ENCODE measurements at regions not wholly inside any gene's neighbourhood (a gene's known extent, or its start where the extent isn't known, plus 50 kb on each side); places are given as distances from the start of the nearest gene placed in this dataset.

DNA sequence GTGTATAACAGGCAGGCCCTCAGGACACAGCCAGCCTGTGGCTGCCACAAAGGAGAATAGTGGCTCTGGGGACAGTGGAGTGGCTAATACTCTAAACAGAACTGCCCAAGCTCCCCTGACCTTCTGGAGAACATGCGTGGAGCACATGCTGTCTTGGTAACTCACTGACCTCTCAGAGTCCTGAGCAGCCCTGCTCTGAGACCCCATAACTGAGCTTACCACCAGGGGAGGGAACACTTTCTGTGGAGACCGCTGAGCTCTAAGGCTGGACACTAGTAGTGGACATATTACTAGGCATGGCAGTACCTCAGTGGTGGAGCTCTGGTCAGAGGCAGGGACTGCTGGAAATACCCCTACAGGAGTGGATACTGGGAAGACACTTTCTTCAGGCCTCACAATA is 60.2 kb upstream of the SPTLC1 start:
- Histone ChIP-seq H3K9ac (ENCODE audit: low read depth in 2 of 2, low read length in 2 of 2) (no peak overlapping the region), H3K9me3 (no peaks in the 10 kb centered on the region), H3K27me3 (no peaks in the 10 kb centered on the region), H3K4me3 (no peak overlapping the region), H3K27ac (no peak overlapping the region), H3K4me1 (no peaks in the 10 kb centered on the region), H3K36me3 (no peaks in the 10 kb centered on the region)
- TF ChIP-seq, protein P1, sequence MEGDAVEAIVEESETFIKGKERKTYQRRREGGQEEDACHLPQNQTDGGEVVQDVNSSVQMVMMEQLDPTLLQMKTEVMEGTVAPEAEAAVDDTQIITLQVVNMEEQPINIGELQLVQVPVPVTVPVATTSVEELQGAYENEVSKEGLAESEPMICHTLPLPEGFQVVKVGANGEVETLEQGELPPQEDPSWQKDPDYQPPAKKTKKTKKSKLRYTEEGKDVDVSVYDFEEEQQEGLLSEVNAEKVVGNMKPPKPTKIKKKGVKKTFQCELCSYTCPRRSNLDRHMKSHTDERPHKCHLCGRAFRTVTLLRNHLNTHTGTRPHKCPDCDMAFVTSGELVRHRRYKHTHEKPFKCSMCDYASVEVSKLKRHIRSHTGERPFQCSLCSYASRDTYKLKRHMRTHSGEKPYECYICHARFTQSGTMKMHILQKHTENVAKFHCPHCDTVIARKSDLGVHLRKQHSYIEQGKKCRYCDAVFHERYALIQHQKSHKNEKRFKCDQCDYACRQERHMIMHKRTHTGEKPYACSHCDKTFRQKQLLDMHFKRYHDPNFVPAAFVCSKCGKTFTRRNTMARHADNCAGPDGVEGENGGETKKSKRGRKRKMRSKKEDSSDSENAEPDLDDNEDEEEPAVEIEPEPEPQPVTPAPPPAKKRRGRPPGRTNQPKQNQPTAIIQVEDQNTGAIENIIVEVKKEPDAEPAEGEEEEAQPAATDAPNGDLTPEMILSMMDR (IDR thresholded peaks at IDR 0.05), result no peak
- intact Hi-C loops (cut with DNase I), result no loop called here
- no peak for DNase-seq

DNA sequence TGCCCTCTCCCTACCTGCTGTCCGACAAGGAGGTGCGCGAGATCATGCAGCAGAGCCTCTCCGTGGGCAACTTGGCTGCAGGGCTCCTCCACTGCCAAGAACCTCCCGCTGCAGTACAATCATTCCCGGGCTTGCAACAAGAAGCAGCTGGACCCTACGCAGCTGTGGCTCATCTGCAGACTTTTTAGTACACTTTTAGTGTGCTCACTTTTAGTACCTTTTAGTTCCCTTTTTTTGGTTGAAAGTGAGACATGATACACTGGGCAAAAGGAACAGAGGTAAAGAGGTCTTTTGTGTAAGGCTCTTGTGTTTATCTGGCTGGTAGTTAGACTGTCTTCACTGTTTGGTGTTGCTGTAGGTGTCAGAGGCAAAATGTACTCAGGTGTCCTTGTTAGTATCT is 58.1 kb upstream of the SPTLC1 start:
- TF ChIP-seq, protein P1 (IDR thresholded peaks at IDR 0.05), result no peak
- Histone ChIP-seq H3K4me3 (no peak overlapping the region), H3K36me3 (no peaks in the 10 kb centered on the region), H3K27me3 (no peaks in the 10 kb centered on the region), H3K4me1 (no peaks in the 10 kb centered on the region), H3K9me3 (no peaks in the 10 kb centered on the region), H3K27ac (no peak overlapping the region), H3K9ac (ENCODE audit: low read depth in 2 of 2, low read length in 2 of 2) (no peak overlapping the region)
- DNase-seq, result no peak
- intact Hi-C loops (cut with DNase I), result no loop called here

DNA sequence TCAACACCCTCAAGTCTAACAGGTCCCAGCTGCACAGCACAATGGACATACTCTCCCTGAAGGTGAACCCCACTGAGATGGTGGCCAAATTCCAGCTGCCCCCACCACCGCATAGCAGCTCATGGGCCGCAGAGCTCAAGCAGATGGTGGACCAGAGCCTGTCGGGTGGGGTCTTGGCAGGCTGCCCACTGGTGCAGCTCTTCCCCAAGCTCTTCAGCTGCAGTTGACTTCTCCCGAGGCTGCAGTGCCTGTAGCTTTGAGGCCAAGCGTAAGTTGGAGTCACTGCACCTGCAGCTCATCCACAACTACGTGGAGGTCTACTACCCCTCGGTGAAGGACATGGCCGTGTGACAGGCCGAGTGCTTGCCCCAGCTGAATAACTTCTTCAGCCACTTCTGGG is 56.6 kb upstream of the SPTLC1 start:
- H3K27me3 ChIP-seq, result no peaks in the 10 kb centered on the region
- no peak overlapping the region for H3K27ac ChIP-seq
- no peak for DNase-seq
- intact Hi-C loops (cut with DNase I), result no loop called here
- H3K9ac ChIP-seq (ENCODE audit: low read depth in 2 of 2, low read length in 2 of 2), result no peak overlapping the region
- no peaks in the 10 kb centered on the region for H3K36me3 ChIP-seq
- H3K9me3 ChIP-seq, result no peaks in the 10 kb centered on the region
- no peak overlapping the region for H3K4me3 ChIP-seq
- H3K4me1 ChIP-seq, result no peaks in the 10 kb centered on the region
- TF ChIP-seq, protein P1 (IDR thresholded peaks at IDR 0.05), result no peak

DNA sequence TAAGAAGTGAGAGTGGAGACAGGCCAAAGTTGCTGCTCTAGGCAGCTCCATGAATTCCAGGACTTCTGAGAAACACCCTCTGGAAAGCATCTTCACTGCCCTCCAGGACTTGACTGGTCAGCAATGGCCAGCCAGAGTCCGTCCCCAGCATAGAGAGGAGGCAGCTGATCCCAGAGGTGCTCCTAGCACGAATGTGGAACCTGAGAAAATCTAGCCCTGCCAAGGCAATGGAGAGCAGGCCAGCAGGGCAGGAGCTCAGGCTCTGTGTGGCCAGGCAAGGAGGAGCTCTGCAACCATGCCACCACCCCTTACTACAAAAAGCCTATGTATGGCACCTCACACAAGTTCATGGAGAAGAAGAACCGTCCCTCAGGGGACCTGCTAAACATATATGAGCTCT is 56.1 kb upstream of the SPTLC1 start:
- TF ChIP-seq, protein P1 (IDR thresholded peaks at IDR 0.05), result no peak
- Histone ChIP-seq H3K36me3 (no peaks in the 10 kb centered on the region), H3K27me3 (no peaks in the 10 kb centered on the region), H3K9me3 (no peaks in the 10 kb centered on the region), H3K27ac (no peak overlapping the region), H3K4me3 (no peak overlapping the region), H3K4me1 (no peaks in the 10 kb centered on the region), H3K9ac (ENCODE audit: low read depth in 2 of 2, low read length in 2 of 2) (no peak overlapping the region)
- DNase-seq, result no peak
- intact Hi-C loops (cut with DNase I), result no loop called here

DNA sequence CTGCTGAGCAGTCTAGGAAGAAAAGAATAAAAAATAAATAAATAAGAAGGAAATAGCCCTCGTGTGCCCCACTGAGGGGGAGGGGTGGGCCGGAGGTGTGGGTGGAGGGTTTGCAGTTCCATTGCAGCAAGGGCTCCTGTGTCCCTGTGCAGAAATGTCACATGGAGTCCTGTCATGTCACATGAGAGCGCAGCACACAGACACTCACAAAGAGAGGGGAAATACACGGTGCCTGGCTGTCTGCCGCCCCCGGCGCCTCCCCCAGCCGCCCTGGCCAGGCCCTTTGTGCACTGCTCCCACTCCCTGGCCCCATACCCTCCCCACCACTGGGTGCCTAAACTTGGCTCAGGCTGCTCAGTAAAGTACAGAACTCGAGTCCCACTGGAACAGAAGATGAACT is 55.6 kb upstream of the SPTLC1 start:
- Histone ChIP-seq H3K9ac (ENCODE audit: low read depth in 2 of 2, low read length in 2 of 2) (no peak overlapping the region), H3K27me3 (no peaks in the 10 kb centered on the region), H3K27ac (no peak overlapping the region), H3K4me1 (no peaks in the 10 kb centered on the region), H3K9me3 (no peaks in the 10 kb centered on the region), H3K36me3 (no peaks in the 10 kb centered on the region), H3K4me3 (no peak overlapping the region)
- intact Hi-C loops (cut with DNase I), result no loop called here
- TF ChIP-seq, protein P1 (IDR thresholded peaks at IDR 0.05), result no peak
- DNase-seq, result no peak

DNA sequence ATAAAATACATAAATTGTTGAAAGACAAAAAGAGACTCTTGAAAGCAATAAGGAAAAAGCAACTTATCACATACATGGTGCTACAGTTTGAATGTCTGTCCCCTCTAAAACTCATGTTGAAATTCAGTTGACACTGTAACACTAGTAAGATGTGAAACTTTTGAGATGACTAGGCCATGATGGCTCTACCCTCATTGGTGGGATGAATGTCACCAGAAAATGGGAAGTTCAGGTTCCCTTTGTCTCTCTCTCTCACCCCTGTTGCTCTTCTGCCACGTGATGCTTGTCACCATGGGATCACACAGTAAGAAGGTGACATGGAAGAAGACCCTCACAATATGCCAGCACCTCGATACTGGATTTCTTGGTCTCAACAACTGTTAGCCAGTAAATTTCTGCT is 50.3 kb upstream of the SPTLC1 start:
- Histone ChIP-seq H3K9ac (ENCODE audit: low read depth in 2 of 2, low read length in 2 of 2) (no peak overlapping the region), H3K9me3 (no peaks in the 10 kb centered on the region), H3K27ac (no peak overlapping the region), H3K27me3 (no peaks in the 10 kb centered on the region), H3K4me1 (no peaks in the 10 kb centered on the region), H3K4me3 (no peak overlapping the region), H3K36me3 (no peaks in the 10 kb centered on the region)
- TF ChIP-seq, protein P1 (IDR thresholded peaks at IDR 0.05), result no peak
- no peak for DNase-seq
- intact Hi-C loops (cut with DNase I), result no loop called here

Measured in colonic mucosa (tissue), 4 donors.